ENCODE measurements at regions not wholly inside any gene's neighbourhood (a gene's known extent, or its start where the extent isn't known, plus 50 kb on each side); places are given as distances from the start of the nearest gene placed in this dataset.
A peak's percentile ranks its signal among the peaks of the same experiment; 100 is the strongest.
"Not testable (repeated sequence)": the region's sequence is repeated elsewhere in the genome, so short reads cannot be mapped to it uniquely, and the experiment has no call there.

DNA sequence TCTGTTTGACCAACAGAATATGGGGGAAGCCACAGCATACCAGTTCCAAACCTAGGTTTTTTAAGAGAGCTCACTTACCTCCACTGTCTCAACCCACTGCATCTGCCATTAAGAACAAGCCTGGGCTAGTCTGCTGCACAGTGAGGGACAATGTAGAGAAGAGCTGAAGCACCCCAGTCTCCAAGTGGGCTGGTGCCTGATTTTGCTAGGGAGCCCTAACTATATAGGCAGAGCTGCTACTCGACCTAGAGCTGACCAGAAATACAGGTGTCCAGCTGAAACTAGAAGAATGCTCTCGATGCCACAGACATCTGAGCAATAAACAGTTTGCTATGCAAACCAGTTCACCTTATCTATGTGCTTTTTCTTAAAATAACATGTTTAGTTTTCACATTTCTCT, 106.9 kb upstream of the BET1 start:
- DNase-seq: no peak

DNA sequence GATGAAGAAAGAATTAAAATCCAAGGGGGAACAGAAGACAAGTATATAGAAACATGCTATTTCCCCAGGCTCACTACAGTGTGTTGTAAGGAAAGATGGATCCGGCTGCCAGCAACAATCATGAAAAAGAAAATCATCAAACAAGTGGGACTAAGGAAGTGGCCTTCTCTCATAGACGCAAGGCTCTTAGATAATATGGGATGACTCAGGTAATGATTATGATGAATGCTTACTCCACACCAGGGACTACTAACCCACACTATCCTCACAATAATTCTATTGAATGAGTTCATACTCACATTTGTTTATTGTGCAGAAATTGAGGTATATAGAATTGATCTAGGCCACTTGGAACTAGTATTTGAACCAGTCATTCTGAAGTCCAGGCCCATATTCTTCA, 111.2 kb upstream of the BET1 start:
- no peak for DNase-seq

DNA sequence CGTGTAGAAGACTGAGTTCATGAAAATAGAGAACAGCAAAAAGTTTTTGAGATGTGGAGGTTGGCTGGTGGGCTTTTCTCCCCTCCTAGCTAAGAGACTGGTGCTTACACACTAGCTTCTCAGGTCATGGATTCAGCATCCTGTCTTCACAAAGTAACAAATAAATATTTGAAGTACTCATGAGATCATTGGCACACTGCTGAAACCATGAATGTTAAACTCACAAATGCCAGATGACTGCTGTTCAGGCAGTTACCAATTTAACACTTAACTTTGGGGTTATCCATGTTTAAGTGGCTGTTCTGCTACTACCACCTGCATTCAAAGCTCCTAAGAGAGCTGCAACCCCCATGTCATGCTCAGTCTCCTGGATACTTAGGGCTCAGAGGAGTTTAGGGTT, 119.0 kb upstream of the BET1 start:
- DNase-seq: no peak

DNA sequence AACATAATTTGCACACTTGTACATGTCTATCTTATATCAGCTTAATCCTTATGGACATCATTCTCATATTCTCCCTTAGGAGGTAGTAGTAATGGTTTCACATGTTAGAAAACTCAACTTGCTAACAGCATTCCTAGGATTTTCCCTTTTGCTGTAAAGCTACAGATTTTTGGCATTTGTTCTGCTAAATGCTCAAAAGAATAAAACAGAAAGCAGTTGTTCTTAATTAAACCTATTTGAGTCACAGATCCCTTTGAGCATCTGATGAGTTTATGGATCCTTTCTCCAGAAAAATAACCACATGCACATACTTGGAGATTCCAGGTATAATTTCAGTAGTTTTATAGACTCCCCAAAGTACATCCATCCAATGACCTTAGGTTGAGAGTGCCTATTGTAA, 122.9 kb upstream of the BET1 start:
- DNase-seq: no peak

DNA sequence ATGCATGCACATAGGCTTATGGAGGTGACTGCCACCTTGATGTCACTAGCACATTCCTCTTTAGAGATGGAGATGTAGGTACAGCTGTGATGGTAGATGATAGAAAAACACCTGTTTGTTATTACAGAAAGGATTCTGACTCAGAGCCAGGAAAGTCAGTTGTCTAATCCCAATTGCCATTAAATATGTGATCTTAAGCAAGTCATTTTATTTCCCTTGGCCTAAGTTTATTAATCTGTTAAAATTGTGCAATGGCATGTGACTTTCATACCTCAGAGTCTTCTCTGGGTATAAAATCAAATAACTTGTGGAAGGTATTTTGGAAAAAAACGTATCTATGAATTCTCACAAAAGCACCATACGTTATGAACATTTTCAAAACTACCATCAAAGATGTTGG, 123.9 kb upstream of the BET1 start:
- no peak for DNase-seq

DNA sequence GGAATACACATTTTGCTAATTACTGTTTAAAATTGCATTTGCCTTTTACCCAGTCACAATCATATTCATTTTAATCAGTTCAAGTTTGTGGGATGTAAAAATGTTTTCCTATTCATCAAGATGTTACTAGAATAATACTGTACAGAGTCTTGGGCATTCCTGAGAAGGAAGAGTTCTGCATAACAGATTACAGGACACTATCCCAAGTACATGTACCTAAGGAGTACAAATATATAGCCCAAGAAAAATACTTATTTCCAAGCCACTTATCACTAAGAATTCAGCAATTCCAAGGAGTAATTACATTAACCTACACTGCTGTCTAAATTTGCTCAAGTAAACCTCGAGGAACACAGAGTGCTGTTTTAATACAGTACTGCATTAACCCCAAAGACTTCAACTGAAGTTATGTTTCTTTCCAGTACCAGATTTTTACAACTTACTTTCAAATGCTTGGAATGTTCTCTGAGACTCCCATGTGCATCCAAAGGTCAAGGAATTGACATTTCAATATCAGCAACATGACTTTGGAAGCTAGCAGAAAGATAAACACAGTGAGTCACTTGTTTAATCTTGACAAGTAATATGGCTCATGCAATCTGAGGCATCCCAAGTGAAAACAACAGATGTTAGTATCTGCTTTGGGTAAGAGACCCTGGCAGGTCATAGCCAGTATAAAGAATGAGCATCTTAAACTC, 125.4 kb upstream of the BET1 start:
- no peak for DNase-seq

DNA sequence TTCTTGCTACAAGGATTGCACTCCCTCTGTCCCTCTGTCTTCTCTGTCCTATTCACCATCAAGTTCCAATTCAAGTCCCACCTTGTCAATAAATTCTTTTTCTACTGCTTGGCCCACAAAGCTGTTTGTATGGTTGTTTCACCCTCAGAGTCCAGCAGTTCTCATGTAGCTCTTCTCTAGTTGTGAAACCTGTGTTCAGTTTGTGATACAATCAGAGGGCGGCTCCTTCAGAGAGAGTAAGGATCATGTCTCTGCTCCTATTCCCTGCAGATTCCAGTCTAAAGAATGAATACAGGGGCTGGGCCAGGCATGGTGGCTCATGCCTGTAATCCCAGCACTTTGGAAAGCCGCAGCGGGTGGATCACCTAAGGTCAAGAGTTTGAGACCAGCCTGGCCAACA, 126.6 kb upstream of the BET1 start:
- DNase-seq: no peak

DNA sequence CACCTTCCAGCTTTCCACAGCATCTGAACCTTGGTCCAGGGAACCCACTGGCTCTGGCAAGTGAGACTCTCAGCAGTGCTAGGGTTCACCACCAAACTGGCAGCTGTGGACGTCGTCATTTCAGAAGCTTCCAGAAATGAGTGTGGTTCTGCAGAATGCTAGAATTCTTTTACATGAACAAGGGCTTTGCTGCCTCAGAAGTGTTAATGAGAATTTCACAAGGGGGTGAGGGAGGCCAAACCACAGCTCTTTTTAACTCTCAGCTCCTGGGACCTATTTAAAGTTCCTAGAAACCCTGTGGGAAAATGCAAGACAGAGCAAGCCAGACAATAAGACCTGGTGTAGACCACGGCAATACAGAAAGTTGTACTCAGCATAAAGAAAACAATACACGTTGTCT, 129.3 kb upstream of the BET1 start:
- DNase-seq: no peak

DNA sequence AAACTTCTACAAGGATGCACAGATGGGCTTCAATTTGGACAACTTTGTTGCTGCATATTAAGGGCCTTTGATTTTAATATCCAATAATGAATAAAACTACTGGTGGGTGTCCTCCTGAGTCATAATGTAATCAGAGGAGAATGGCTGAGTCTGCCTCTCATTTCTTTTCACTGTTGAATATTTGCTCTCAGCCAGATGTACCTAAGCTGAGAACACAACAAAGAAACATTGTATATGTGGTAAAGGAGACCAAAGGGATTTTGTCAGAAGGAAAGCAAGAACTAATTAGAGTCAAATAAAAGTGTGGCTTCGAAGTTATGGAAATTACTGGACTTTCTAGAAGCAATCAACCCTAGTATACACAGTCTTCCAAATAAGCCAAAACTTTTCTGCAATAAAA, 131.0 kb upstream of the BET1 start:
- DNase-seq: no peak

DNA sequence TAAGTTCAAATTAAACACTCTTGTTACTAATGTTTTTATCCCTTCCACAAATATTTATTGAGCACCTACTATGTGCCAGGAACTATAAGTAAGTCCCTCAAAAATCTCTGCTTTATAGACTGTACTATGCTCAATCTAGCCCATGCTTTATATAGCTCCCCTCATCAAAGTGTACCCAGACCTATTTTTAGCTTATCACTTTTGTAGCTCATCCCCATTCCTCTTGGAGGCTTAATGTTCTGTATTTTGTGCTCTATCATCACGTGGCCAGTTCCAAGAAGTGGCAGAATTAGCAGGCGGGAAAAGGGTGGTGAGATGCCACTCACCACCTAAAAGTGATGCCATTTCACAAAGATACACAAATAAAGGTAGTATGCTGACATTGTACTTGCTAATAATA, 138.1 kb upstream of the BET1 start:
- no peak for DNase-seq

DNA sequence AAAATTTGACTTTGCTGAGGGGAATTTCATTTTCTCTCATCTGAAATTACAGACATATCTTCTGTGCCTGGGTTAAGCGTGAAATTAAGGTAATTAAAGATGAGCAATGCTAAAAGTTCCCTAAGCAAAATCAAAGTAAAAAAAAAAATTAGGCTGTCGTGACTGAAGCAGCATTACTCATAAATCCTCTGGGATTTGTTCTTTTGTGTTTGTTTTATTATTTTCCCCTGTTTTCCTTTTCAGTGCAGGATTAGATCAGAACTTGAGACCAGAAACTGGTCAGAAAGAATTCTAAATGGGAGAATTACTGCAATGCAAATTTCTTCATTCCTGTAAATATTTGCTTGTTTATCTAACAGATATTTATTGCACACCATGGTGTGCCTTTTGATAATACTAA, 141.4 kb upstream of the BET1 start:
- DNase-seq: no peak

DNA sequence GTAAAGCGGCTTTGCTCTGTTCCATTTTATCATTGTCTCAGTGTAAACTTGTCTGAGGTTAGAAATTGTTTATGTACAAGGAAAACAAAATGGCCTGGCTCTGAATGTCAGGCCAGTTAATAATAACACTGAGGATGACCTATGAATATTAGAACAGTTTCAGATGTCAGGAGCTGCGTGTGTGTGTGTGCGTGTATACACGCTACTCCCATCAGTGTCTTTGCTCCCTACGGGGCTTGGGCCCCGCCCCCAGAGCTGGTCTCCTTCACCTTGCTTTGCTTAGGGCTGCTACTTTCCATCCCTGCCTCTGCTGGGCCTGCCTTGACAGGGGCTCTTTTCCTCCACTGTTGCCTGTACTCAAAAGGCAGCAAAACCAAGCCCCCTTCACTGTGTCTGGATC, 142.3 kb upstream of the BET1 start:
- no peak for DNase-seq

DNA sequence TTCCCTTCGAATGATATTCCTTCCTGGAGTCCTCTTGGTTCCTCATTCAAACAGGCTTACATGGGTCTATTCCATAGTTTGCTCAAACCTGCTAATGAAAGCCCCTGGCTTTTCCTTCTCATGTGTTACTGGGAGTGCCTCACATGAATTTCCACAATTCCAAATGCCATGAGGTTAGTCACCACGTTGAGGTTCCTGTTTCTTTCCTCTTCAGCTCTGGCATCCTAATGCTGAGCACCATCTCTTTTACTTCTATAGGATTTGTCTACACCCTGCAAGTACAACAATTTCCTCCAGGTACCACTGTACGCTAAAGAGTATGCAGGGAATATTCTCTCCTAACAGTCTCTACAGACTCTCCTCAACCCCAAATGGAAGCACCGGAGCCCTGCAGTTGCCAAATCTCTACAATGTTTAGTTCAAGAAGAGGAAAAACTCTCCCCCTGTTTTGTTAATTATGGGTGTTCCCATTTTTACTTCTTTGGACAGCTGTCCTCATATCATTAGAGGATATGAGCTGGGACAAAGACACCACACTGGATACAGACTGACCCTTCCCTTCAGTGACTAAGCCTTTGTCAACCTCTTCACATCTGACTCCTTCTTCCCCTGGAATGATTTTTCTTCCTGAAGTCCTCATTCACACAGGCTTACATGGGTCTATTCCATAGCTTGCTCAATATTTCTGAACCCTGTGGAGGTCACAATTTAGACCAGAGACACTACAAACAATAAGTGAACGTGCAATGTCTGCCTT, 145.8 kb upstream of the BET1 start:
- DNase-seq: no peak

DNA sequence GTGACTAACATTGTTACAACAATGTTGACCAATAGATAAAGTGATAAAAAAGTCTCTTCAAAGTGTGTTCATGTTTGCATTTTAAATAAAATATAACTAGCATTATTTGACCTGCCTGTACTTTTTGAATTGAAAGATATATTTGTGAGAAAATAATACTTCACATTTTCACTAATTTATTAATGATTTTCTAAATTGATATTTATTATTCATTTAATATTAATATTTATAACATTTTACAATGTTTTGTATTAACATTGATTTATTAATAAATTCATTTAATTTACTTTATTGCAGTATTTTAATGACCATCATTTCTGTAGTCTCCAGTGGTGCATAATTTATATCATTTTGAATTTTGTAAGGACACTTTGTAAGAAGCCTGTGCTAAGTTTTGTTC, 150.0 kb upstream of the BET1 start:
- DNase-seq: no peak

DNA sequence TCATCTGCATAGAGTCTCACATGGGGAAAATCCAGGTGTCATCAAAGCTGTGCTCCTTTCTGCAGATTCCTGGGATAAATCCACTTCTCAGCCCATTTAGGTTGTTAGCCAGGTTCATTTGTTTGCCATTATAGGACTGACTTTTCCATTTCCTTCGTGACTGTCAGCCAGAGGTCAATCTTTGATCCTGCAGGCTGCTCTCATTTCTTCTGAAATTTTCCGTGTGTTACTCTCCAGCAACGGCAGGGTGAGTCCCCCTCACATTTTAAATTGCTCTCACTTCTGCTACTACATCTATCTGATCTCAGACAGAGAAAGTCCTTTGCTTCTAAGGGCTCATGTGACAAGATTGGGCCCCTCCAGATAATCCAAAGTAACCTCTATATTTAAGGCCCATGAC, 150.7 kb upstream of the BET1 start:
- DNase-seq: peak; percentile 36

DNA sequence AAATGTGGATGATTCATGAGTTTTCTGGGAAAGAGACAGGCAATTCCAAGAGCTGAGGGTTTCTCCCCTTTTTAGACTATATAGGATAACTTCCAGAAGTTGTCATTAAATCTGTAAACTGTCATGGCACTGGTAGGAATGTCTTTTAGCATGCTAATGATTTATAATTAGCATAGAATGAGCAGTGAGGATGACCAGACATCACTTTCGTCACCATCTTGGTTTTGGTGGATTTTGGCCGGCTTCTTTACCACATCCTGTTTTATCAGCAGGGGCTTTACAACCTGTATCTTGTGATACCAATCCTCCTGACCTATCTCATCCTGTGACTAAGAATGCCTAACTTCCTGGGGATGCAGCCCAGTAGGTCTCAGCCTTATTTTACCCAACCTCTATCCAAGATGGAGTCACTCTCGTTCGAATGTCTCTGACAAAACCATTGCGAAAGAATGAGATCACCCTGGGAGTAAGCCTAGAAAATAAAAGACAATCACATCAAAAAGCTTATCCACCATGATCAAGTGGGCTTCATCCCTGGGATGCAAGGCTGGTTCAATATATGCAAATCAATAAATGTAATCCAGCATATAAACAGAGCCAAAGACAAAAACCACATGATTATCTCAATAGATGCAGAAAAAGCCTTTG, 153.6 kb upstream of the BET1 start:
- not testable (repeated sequence) for DNase-seq

DNA sequence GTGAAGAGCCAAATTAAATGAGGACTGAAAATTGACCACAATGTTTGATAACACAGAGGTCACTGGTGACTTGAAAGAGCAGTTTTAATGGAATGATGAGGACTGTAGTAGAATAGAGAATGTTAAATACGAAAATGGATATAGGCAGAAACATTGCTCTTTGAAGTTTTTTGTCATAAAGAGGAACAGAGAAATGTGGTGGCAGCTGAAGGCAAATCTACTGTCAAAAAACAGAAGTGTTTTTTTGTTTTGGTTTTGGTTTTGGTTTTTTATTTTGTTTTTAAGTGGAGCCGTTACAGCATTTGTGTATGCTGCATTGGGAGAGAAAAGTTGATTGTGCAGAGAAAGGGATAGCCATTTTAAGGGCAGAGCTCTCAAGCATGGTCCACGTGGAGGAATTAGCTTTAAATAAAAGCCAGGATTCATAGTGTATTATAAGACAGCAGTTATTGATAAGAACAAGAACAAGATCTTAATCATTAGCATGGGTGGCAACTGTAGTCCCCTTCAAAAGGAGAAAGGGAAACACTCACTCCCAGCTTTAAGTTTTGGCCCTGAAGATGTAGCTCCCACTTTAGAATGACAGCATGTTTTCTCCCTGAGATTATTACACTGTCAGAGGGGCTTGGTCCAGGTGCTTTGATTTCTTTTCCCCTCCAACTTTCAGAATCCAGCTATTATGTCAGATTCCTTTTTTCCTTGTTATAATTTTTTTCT, 156.7 kb upstream of the BET1 start:
- no peak for DNase-seq

DNA sequence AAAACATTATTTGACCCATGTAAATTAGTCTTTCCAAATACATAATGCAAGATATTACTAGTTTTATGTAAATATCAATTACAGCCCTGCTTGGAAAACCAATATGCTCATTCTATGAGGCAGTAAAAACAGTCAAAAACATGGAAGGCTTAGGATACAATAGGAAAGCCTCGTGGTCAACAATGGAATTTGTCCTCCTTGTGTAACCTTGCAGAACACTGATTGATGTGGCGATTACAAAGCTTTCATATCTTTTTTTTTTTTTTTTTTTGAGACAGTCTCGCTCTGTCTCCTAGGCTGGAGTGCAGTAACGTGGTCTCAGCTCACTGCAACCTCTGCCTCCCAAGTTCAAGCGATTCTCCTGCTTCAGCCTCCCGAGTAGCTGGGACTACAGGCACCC, 157.3 kb upstream of the BET1 start:
- DNase-seq: no peak

DNA sequence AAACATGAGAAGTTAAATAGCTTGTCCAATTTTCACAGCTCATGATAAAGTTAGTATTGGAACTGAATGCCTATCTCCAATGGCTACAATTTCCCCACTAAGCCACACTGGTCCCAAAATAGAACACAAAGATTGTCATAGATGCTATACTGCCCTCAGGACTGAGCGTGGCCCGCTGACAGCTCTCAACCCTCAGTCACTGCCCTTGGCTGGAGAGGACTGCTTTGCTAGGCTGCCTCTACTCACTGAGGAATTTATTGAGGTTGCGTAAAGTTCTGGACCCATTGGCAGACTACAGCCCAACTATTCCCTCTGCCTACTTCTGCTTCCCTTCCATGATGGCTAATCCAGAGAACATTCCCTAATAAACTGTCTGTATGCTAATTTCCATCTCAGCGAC, 165.5 kb upstream of the BET1 start:
- no peak for DNase-seq

DNA sequence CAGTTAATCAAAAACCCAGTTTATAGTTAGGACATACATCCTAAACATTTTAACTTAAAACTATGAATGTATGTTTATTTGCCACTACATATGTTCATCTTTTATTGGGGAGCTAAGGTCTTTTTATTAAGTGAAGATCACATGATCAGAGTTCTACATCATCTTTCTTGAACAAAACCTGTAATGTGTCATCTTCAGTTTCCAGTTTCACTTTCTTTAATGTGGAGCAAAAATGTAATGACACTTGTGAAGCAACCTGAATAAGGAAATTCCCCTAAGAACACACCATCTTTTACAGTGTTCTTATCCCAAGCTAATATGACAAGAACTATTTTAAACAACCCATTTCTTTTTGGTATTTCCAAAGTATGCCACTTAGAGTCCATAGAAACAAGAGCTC, 166.7 kb upstream of the BET1 start:
- no peak for DNase-seq

DNA sequence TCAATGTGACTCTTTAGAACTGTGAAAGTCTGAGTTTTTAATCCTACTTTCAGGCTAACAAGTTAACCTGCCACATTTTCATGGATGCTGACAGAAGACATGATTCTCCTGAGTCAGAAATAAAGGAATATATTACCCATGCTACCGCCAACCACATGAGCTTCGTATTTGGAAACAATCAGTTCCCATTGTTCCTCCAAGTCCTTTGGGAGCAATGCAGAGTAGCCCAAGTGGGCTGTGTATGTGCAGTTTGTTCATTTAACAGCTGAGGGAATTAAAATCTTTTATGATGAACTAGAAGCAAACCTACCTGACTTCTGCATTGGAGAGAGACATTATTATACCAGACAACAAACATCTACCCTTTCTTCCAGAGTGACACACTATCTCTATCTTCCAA, 169.3 kb upstream of the BET1 start:
- no peak for DNase-seq

DNA sequence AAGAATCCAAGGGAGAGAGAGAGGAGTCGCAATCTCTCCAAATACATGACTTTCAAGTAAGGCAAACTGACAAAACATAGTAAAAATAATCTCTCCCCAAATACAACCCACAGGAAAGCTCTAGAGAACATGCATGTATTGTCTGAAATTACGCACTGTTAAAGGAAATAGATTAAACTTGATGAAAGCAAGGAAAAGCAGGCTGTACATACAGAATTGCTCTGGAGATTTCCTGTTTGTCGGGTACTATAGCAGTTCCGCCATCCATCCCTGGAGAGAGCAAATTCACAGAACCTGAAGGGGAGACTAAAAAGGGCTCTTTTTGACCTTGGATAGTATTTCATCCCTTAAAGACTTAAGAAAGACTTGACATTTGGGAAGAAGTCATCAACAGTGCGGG, 170.2 kb upstream of the BET1 start:
- no peak for DNase-seq

DNA sequence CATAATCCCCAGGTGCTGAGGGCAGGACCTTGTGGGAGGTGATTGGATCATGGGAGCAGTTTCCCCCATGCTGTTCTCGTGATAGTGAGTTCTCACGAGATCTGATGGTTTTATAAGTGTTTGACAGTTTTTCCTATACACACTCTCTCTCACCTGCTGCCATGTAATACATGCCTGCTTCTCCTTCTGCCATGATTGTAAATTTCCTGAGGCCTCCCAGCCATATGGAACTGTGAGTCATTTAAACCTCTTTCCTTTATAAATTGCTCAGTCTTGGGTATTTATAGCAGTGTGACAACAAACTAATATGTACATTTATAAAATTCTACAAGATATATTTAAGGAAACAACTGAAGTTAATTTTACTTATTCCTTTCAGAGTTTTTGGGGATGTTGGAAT, 170.8 kb upstream of the BET1 start:
- DNase-seq: no peak

DNA sequence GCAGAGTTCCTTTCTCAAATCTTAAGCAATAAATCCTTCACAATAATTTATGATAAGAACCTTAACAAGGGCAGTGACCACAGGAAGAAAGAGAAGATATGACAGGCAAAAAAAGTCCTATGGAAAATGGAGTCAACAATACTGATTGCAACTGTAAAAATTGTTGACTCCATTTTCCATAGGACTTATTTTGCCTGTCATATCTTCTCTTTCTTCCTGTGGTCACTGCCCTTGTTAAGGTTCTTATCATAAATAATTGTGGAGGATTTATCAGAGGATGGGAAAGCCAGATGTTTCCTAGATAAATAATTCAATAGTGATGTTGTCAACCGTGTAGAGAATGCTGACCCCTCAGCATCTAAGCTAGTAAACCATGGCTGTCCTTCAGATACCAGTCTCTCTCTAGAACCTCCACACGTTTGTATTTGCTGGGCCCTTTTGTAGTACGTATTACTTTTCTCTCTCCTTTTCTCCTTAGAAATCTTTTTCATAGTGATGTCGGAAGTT, 172.6 kb upstream of the BET1 start:
- no peak for DNase-seq
